HepG2 (cell line): ENCODE measurements at regions not wholly inside any gene's neighbourhood (a gene's known extent, or its start where the extent isn't known, plus 50 kb on each side); places are given as distances from the start of the nearest gene placed in this dataset.

Experiments
- ATAC-seq: fragments of 200-7000 bp; cut with Tn5 transposase; 3 replicates; pipeline ENCODE4 v1.9.1; 2020; ENCODE audit warnings: mild to moderate bottlenecking, moderate library complexity
- BruUV-seq: library from RNA; stranded (reverse); fragments of 400-500 nt; replicated peaks from 2 replicates; lab custom pipeline; 2021; lab: Mats Ljungman, UMichigan
- CTCF ChIA-PET: fragments of 300-600 bp; formaldehyde crosslinking; extraction: SDS; loops from one replicate; lab custom pipeline; 2021; ENCODE audit warnings: low total read pairs, inconsistent platforms, low intra/inter-chr PET ratio; lab: Yijun Ruan, JAX
- POLR2A ChIA-PET: fragments of 350-600 bp; sonication (Branson Sonifier 250); formaldehyde crosslinking; loops from one replicate; lab custom pipeline; 2020; ENCODE audit warnings: antibody characterized with exemption, inconsistent platforms; lab: Yijun Ruan, JAX
- DNase-seq: peaks from one replicate; pipeline ENCODE4 v3.0.0-alpha.2; 2015; ENCODE audit warnings: low spot score
- FAIRE-seq: peaks from 3 replicates; lab custom pipeline; 2011; peaks lifted over from hg19 to GRCh38; lab: Jason Lieb, UNC
- H2AFZ ChIP-seq: one replicate; pipeline ENCODE4 v1.6.1; 2011; ENCODE audit warnings: low read length, inconsistent platforms
- H3K27ac ChIP-seq: fragments of 300-600 bp; 3 replicates; pipeline ENCODE4 v1.8.0; 2011; ENCODE audit warnings: mixed run types, mild to moderate bottlenecking, mixed read lengths, low read length, inconsistent platforms; ENCODE audit not compliant: insufficient read depth; ENCODE audit errors: extremely low read length
- H3K27me3 ChIP-seq, 2 experiments: fragments of 200-600 bp in 1 of 2; 2 replicates in 1 of 2; 3 replicates in 1 of 2; pipeline versions ENCODE4 v1.6.0 to v1.8.0; 2011; ENCODE audit warnings: low read length in 2 of 2, mild to moderate bottlenecking in 2 of 2, moderate library complexity in 2 of 2, inconsistent platforms in 1 of 2; ENCODE audit not compliant: insufficient read depth in 2 of 2, control insufficient read depth in 1 of 2
- H3K36me3 ChIP-seq, 2 experiments: fragments of 200-600 bp in 1 of 2; replicated peaks in 1 of 2; 2 replicates in 1 of 2; 3 replicates in 1 of 2; pipeline versions ENCODE4 v1.5.1 to v1.8.0; 2011; ENCODE audit warnings: low read length in 2 of 2, inconsistent platforms in 1 of 2; ENCODE audit not compliant: insufficient read depth in 2 of 2, control insufficient read depth in 1 of 2
- H3K4me1 ChIP-seq: 2 replicates; pipeline ENCODE4 v1.5.1; 2012; ENCODE audit warnings: low read length, inconsistent platforms; ENCODE audit not compliant: insufficient read depth
- H3K4me2 ChIP-seq: 2 replicates; pipeline ENCODE4 v1.6.0; 2011; ENCODE audit warnings: low read depth, low read length, inconsistent platforms
- H3K4me3 ChIP-seq, 3 experiments: fragments of 200-600 bp in 1 of 3; sonication (generic), shearing (Covaris generic) in 1 of 3; replicated peaks in 1 of 3; 2 replicates each; pipeline ENCODE4 v1.5.1; 2011 to 2016; ENCODE audit warnings: low read length in 3 of 3, inconsistent platforms in 2 of 3, low read depth in 2 of 3, mild to moderate bottlenecking in 2 of 3, control low read depth in 1 of 3, mixed read lengths in 1 of 3; ENCODE audit not compliant: insufficient read depth in 1 of 3
- H3K79me2 ChIP-seq: one replicate; pipeline ENCODE4 v1.6.1; 2011; ENCODE audit warnings: low read length, inconsistent platforms; ENCODE audit not compliant: insufficient read depth
- H3K9ac ChIP-seq: 2 replicates; pipeline ENCODE4 v1.6.0; 2011; ENCODE audit warnings: mild to moderate bottlenecking, low read depth, low read length, inconsistent platforms; ENCODE audit not compliant: insufficient read depth
- H3K9me3 ChIP-seq: 2 replicates; pipeline ENCODE4 v1.5.1; 2012; ENCODE audit warnings: mild to moderate bottlenecking, low read length
- H4K20me1 ChIP-seq: 2 replicates; pipeline ENCODE4 v1.6.0; 2011; ENCODE audit warnings: inconsistent platforms, mild to moderate bottlenecking, low read length, moderate library complexity; ENCODE audit not compliant: insufficient read depth
- HNF1B ChIP-seq: sonication (generic); formaldehyde crosslinking; IDR thresholded peaks from 2 replicates; pipeline ENCODE4 v1.5.1; 2020; ENCODE audit warnings: mild to moderate bottlenecking, moderate library complexity, missing genetic modification reagents
- PAWR ChIP-seq: sonication (generic); formaldehyde crosslinking; IDR thresholded peaks from 2 replicates; pipeline ENCODE4 v1.4.0; 2020; ENCODE audit warnings: missing genetic modification reagents, mild to moderate bottlenecking, borderline replicate concordance
- REPIN1 ChIP-seq: sonication (generic); formaldehyde crosslinking; IDR thresholded peaks from 2 replicates; pipeline ENCODE4 v1.8.0; 2022; ENCODE audit warnings: missing genetic modification reagents, low read depth, mild to moderate bottlenecking, borderline replicate concordance
- TIGD3 ChIP-seq: sonication (generic); formaldehyde crosslinking; IDR thresholded peaks from 2 replicates; pipeline ENCODE4 v1.5.1; 2020; ENCODE audit warnings: mild to moderate bottlenecking, missing genetic modification reagents, borderline replicate concordance
- ZNF318 ChIP-seq: sonication (generic); formaldehyde crosslinking; IDR thresholded peaks from 2 replicates; pipeline ENCODE4 v1.4.0; 2020; ENCODE audit warnings: mild to moderate bottlenecking, missing genetic modification reagents
- ZNF614 ChIP-seq: IDR thresholded peaks from 2 replicates; pipeline ENCODE4 v1.6.1; 2018; ENCODE audit warnings: missing biosample characterization, missing genetic modification reagents, inconsistent platforms, borderline replicate concordance
- WGBS: methylation state at CpG from one replicate; pipeline ENCODE4 v1.1.6; 2017; ENCODE audit warnings: low lambda C conversion rate; 5-methylcytosine and 5-hydroxymethylcytosine counted together
- in situ Hi-C: cut with HindIII; loops from 2 replicates; pipeline ENCODE4 v1.10.0; 2017; ENCODE audit warnings: low pct_unique_long_range_greater_than_20kb; ENCODE audit not compliant: extremely low pct_ligation_motif_present
- intact Hi-C: fragments of 100-400 bp; cut with micrococcal nuclease; formaldehyde crosslinking; loops from one replicate; pipeline ENCODE4 v1.10.0; 2022; ENCODE audit not compliant: unreplicated experiment

GRCh38 chr6:44664716-44665115 lies 277.2 kb downstream of the CDC5L start:
- Histone ChIP-seq H3K9me3 (no peaks in the 10 kb centered on the region), H3K27ac (no peak overlapping the region), H2AFZ (no peak overlapping the region), H3K27me3 (peaks cover 3 to 31% of the 10 kb centered on the region in 2 experiments; a peak in 2 of 5 replicates), H3K4me3 (no peak overlapping the region), H3K4me2 (no peak overlapping the region), H3K9ac (no peak overlapping the region), H4K20me1 (no peaks in the 10 kb centered on the region), H3K79me2 (no peaks in the 10 kb centered on the region), H3K36me3 (no peaks in the 10 kb centered on the region), H3K4me1 (peaks cover 29% of the 10 kb centered on the region)
- intact Hi-C loops (no loop called here), in situ Hi-C loops (loop anchor here (25.0 kb wide), 1 partner anchor 1248 kb away; no protein-coding TSS in a partner anchor)
- ATAC-seq = no peak
- no TSS peak for BruUV-seq
- no peak for DNase-seq
- ChIA-PET CTCF (no interaction called here), POLR2A (no interaction called here)
- WGBS = 55% methylated on average over 4 of the region's 4 CpGs
- no peak for FAIRE-seq
- TF ChIP-seq ZNF614 (no peak), PAWR (CRISPR knock-in tag) (no peak), ZNF318 (CRISPR knock-in tag) (no peak), TIGD3 (CRISPR knock-in tag) (no peak), HNF1B (CRISPR knock-in tag) (no peak), REPIN1 (no peak)
